IMR-90 (cell line): ENCODE measurements at regions not wholly inside any gene's neighbourhood (a gene's known extent, or its start where the extent isn't known, plus 50 kb on each side); places are given as distances from the start of the nearest gene placed in this dataset.

Experiments used
- ATAC-seq: fragments of 200-7000 bp; cut with Tn5 transposase; 2 replicates; pipeline ENCODE4 v1.9.1; 2020; ENCODE audit warnings: low read depth, mild to moderate bottlenecking, moderate library complexity
- BruUV-seq: library from RNA; stranded (reverse); fragments of 400-500 nt; replicated peaks from 2 replicates; lab custom pipeline; 2021; lab: Mats Ljungman, UMichigan
- CTCF ChIA-PET: fragments of 300-600 bp; formaldehyde crosslinking; extraction: SDS; loops from one replicate; lab custom pipeline; 2021; ENCODE audit warnings: antibody characterized with exemption; lab: Yijun Ruan, JAX
- POLR2A ChIA-PET: fragments of 300-600 bp; sonication (Branson Sonifier 250); formaldehyde crosslinking; loops from one replicate; lab custom pipeline; 2022; ENCODE audit warnings: antibody characterized with exemption; ENCODE audit not compliant: unreplicated experiment; lab: Charles Lee
- DNase-seq: peaks from one replicate; pipeline ENCODE4 v3.0.0; 2013
- H2AFZ ChIP-seq: replicated peaks from 2 replicates; pipeline ENCODE3; 2013; ENCODE audit warnings: low read length, mild to moderate bottlenecking; ENCODE audit not compliant: poor library complexity
- H2AK5ac ChIP-seq: 2 replicates; pipeline ENCODE4 v1.6.1; 2013; ENCODE audit warnings: low read depth, low read length, inconsistent platforms
- H2AK9ac ChIP-seq: replicated peaks from 2 replicates; pipeline ENCODE3; 2013; ENCODE audit warnings: mild to moderate bottlenecking, low read depth, low read length, moderate library complexity; ENCODE audit not compliant: poor library complexity
- H2BK120ac ChIP-seq: 2 replicates; pipeline ENCODE4 v1.6.1; 2013; ENCODE audit warnings: low read depth, low read length, inconsistent platforms
- H2BK15ac ChIP-seq: 3 replicates; pipeline ENCODE4 v1.6.1; 2013; ENCODE audit warnings: low read depth, low read length, inconsistent platforms
- H2BK20ac ChIP-seq: 2 replicates; pipeline ENCODE4 v1.6.1; 2013; ENCODE audit warnings: low read depth, mild to moderate bottlenecking, inconsistent platforms, low read length, moderate library complexity
- H2BK5ac ChIP-seq: 2 replicates; pipeline ENCODE4 v1.6.1; 2013; ENCODE audit warnings: mild to moderate bottlenecking, low read depth, low read length, inconsistent platforms; ENCODE audit not compliant: poor library complexity, severe bottlenecking
- H3K14ac ChIP-seq: replicated peaks from 2 replicates; pipeline ENCODE4 v1.6.1; 2013; ENCODE audit warnings: low read depth, low read length, inconsistent platforms
- H3K18ac ChIP-seq: 2 replicates; pipeline ENCODE4 v1.6.1; 2013; ENCODE audit warnings: low read depth, low read length, control low read depth
- H3K23ac ChIP-seq: 2 replicates; pipeline ENCODE4 v1.6.1; 2013; ENCODE audit warnings: low read depth, low read length, inconsistent platforms
- H3K27ac ChIP-seq: 2 replicates; pipeline ENCODE4 v1.5.1; 2013; ENCODE audit warnings: mild to moderate bottlenecking, control low read depth, low read length; ENCODE audit not compliant: insufficient read depth
- H3K27me3 ChIP-seq: 2 replicates; pipeline ENCODE4 v1.6.1; 2013; ENCODE audit warnings: low read length; ENCODE audit not compliant: control insufficient read depth, insufficient read depth
- H3K36me3 ChIP-seq: 2 replicates; pipeline ENCODE4 v1.6.1; 2013; ENCODE audit warnings: low read length, mixed read lengths; ENCODE audit not compliant: control insufficient read depth, insufficient read depth
- H3K4ac ChIP-seq: 2 replicates; pipeline ENCODE4 v1.6.1; 2013; ENCODE audit warnings: low read depth, low read length, inconsistent platforms
- H3K4me1 ChIP-seq: 2 replicates; pipeline ENCODE4 v1.6.1; 2013; ENCODE audit warnings: low read length, mixed read lengths; ENCODE audit not compliant: control insufficient read depth, insufficient read depth
- H3K4me2 ChIP-seq: 2 replicates; pipeline ENCODE4 v1.6.1; 2013; ENCODE audit warnings: low read depth, mild to moderate bottlenecking, control low read depth, low read length, moderate library complexity
- H3K4me3 ChIP-seq: 2 replicates; pipeline ENCODE4 v1.5.1; 2013; ENCODE audit warnings: low read depth, mild to moderate bottlenecking, control low read depth, low read length, moderate library complexity; ENCODE audit not compliant: insufficient read depth
- H3K56ac ChIP-seq: 2 replicates; pipeline ENCODE4 v1.6.1; 2013; ENCODE audit warnings: low read length, inconsistent platforms; ENCODE audit not compliant: insufficient read depth; ENCODE audit errors: extremely low read depth
- H3K79me1 ChIP-seq, 2 experiments: 2 replicates each; pipeline ENCODE4 v1.6.1; 2013; ENCODE audit warnings: low read length in 2 of 2, inconsistent platforms in 1 of 2, low read depth in 1 of 2
- H3K9ac ChIP-seq: 2 replicates; pipeline ENCODE4 v1.6.1; 2013; ENCODE audit warnings: low read depth, low read length, control low read depth
- H3K9me1 ChIP-seq: 2 replicates; pipeline ENCODE4 v1.6.1; 2013; ENCODE audit warnings: low read length, inconsistent platforms; ENCODE audit not compliant: insufficient read depth
- H3K9me3 ChIP-seq: 2 replicates; pipeline ENCODE4 v1.6.1; 2013; ENCODE audit warnings: low read length; ENCODE audit not compliant: control insufficient read depth, insufficient read depth
- H4K20me1 ChIP-seq: 2 replicates; pipeline ENCODE4 v1.6.1; 2013; ENCODE audit warnings: low read length, inconsistent platforms; ENCODE audit not compliant: insufficient read depth
- H4K5ac ChIP-seq: 2 replicates; pipeline ENCODE4 v1.6.1; 2013; ENCODE audit warnings: mild to moderate bottlenecking, low read depth, low read length, control low read depth
- H4K8ac ChIP-seq, 2 experiments: 2 replicates each; pipeline ENCODE4 v1.6.1; 2013; ENCODE audit warnings: low read depth in 2 of 2, low read length in 2 of 2, control low read depth in 1 of 2, inconsistent platforms in 1 of 2
- H4K91ac ChIP-seq: 2 replicates; pipeline ENCODE4 v1.6.1; 2013; ENCODE audit warnings: low read depth, low read length, inconsistent platforms; ENCODE audit not compliant: insufficient read depth
- CTCF ChIP-seq: conservative IDR thresholded peaks from 2 replicates; pipeline ENCODE4 v1.5.1; 2012; ENCODE audit warnings: mild to moderate bottlenecking, low read depth, low read length, improper control_type of control experiment
- RFX5 ChIP-seq: IDR thresholded peaks from 2 replicates; pipeline ENCODE4 v1.8.0; 2012; ENCODE audit warnings: low read depth, mild to moderate bottlenecking, low read length, moderate library complexity
- USF2 ChIP-seq: fragments of 150-350 bp; IDR thresholded peaks from 2 replicates; pipeline ENCODE4 v1.6.1; 2017; ENCODE audit warnings: mild to moderate bottlenecking, antibody characterized with exemption, low read length, low read depth
- WGBS, 2 experiments: methylation state at CpG; one replicate each; pipeline versions ENCODE4 v1.1.5 to v1.1.7; 2013; ENCODE audit warnings: missing lambda C conversion rate in 2 of 2; ENCODE audit not compliant: insufficient read length in 1 of 2; ENCODE audit errors: extremely low coverage in 2 of 2; 5-methylcytosine and 5-hydroxymethylcytosine counted together
- dilution Hi-C: fragments of 300-500 bp; cut with HindIII; formaldehyde crosslinking; loops from one replicate; pipeline ENCODE4 v1.14.3; 2018; ENCODE audit warnings: low sequenced_read_pairs; ENCODE audit not compliant: unreplicated experiment
- in situ Hi-C: fragments of 300-500 bp; cut with MboI; formaldehyde crosslinking; loops from 3 replicates; pipeline ENCODE4 v1.14.3; 2019; ENCODE audit warnings: low sequenced_read_pairs, inconsistent platforms, mixed read lengths
- intact Hi-C: fragments of 100-400 bp; cut with micrococcal nuclease; formaldehyde crosslinking; loops from 2 replicates; pipeline ENCODE4 v1.10.0; 2022

- TF ChIP-seq RFX5, result no peak
Observed at GRCh38 chr4:177124349-177125064, 185.2 kb upstream of the NEIL3 start (continued).

- ATAC-seq, result no peak
- CTCF ChIA-PET, result no interaction called here
Observed at GRCh38 chr4:177125656-177126055, 184.0 kb upstream of the NEIL3 start.

More at GRCh38 chr4:177125656-177126055, 184.0 kb upstream of the NEIL3 start:
- Histone ChIP-seq H3K4me3 (no peak overlapping the region), H3K23ac (no peak overlapping the region), H4K8ac (0 out of 4 replicates have a peak overlapping the region, but pooled peaks of 1 of the 2 experiments have one; percentile 7), H2AK5ac (no peak overlapping the region), H3K79me1 (no peaks in the 10 kb centered on the region), H3K27ac (no peak overlapping the region), H2BK15ac (no peak overlapping the region), H2BK120ac (peak overlapping the region; percentile 7; the same call in 1 of the 2 replicates), H3K27me3 (no peaks in the 10 kb centered on the region), H4K20me1 (no peaks in the 10 kb centered on the region), H3K4me1 (peaks cover 2% of the 10 kb centered on the region; the same call in 1 of the 2 replicates), H3K14ac (0 out of 2 replicates have a peak overlapping the region, but pooled peaks have one; percentile 26), H3K9ac (no peak overlapping the region), H3K56ac (no peak overlapping the region), H3K9me3 (peaks cover 12% of the 10 kb centered on the region), H2AK9ac (no peak overlapping the region), H2BK5ac (peak overlapping the region; percentile 46), H4K5ac (no peak overlapping the region), H3K4ac (no peak overlapping the region), H2AFZ (no peak overlapping the region), H4K91ac (no peak overlapping the region), H2BK20ac (peak overlapping the region; percentile 71; the same call in 1 of the 2 replicates), H3K18ac (no peak overlapping the region; the same call in 1 of the 2 replicates), H3K9me1 (0 out of 2 replicates have a peak, but pooled peaks cover 3% of the 10 kb centered on the region), H3K36me3 (no peaks in the 10 kb centered on the region), H3K4me2 (no peak overlapping the region)
- peak; percentile 16 for DNase-seq
- POLR2A ChIA-PET, result interaction anchor here (0.6 kb wide), 1 partner anchor 22 kb away, joined by 3 read pairs; no protein-coding TSS in a partner anchor
- BruUV-seq, result no TSS peak
- no CpG with 5 or more reads among the region's 3 CpGs for WGBS, 2 experiments
- intact Hi-C loops (loop anchor here (5.0 kb wide), 1 partner anchor 42 kb away; no protein-coding TSS in a partner anchor), dilution Hi-C loops (no loop called here), in situ Hi-C loops (no loop called here)
- TF ChIP-seq USF2, result peak; percentile 19; the same call in 1 of the 2 replicates
- no peak for TF ChIP-seq CTCF
